ENCODE measurements at regions not wholly inside any gene's neighbourhood (a gene's known extent, or its start where the extent isn't known, plus 50 kb on each side); places are given as distances from the start of the nearest gene placed in this dataset.

DNA sequence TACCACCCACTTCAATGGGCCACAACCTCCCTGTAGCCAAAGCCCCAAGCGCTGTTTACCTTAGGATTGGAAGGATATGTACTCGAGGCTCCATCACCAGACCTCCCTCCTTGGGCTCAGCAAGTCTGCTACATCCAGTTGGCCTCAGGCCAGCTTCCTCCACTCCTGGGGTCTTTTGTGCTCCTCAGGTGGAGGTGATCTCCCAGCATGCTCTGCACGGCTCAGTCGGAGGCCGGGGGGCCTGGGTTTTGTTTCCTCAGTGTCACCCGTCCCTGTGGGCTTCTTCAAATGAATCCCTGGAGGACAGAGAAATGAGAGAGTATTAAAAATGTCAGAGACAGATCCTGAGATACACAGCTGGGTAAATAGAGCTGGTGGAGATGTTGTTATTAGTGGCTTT lies 723.1 kb upstream of the TBX3 start:
- Histone ChIP-seq H3K27me3 (ENCODE audit: control insufficient read depth, insufficient read depth, low read length) (no peaks in the 10 kb centered on the region), H3K36me3 (ENCODE audit: control insufficient read depth, insufficient read depth, low read length) (no peaks in the 10 kb centered on the region), H3K4me3 (ENCODE audit: low read depth, low read length) (no peak overlapping the region)
- no peak for DNase-seq (ENCODE audit: low read depth)
- TF ChIP-seq CTCF (IDR thresholded peaks at IDR 0.05; ENCODE audit: insufficient read depth, low read length, poor library complexity, severe bottlenecking) = no peak

DNA sequence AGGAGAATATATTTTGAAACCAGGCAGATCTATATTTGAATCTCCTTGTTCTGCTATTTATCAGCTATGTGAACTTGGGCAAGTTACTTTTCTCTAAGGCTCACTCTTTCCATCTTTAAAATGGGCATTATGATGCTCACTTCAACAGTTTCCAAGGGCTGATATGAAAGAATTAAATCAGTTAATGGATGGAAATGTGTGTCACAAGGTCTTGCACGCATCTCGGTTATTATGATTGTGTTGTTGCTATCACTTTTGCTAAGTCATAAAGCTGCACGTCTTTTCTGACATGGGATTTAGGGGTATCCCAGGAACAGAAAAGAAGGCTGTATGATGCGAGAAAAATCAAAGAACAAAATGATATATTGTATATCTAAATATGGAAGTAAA lies 721.5 kb upstream of the TBX3 start:
- Histone ChIP-seq H3K27me3 (ENCODE audit: control insufficient read depth, insufficient read depth, low read length) (no peaks in the 10 kb centered on the region), H3K36me3 (ENCODE audit: control insufficient read depth, insufficient read depth, low read length) (no peaks in the 10 kb centered on the region), H3K4me3 (ENCODE audit: low read depth, low read length) (no peak overlapping the region)
- no peak for DNase-seq (ENCODE audit: low read depth)
- no peak for TF ChIP-seq CTCF (IDR thresholded peaks at IDR 0.05; ENCODE audit: insufficient read depth, low read length, poor library complexity, severe bottlenecking)

GRCh38 chr12:115404761-115405470 lies 720.9 kb upstream of the TBX3 start:
- Histone ChIP-seq H3K4me3 (ENCODE audit: low read depth, low read length) (no peak overlapping the region), H3K36me3 (ENCODE audit: control insufficient read depth, insufficient read depth, low read length) (no peaks in the 10 kb centered on the region), H3K27me3 (ENCODE audit: control insufficient read depth, insufficient read depth, low read length) (no peaks in the 10 kb centered on the region)
- TF ChIP-seq CTCF (IDR thresholded peaks at IDR 0.05; ENCODE audit: insufficient read depth, low read length, poor library complexity, severe bottlenecking) = no peak
- DNase-seq (ENCODE audit: low read depth) = peak; percentile 64

- H3K27me3 ChIP-seq (ENCODE audit: control insufficient read depth, insufficient read depth, low read length) = no peaks in the 10 kb centered on the region
- H3K4me3 ChIP-seq (ENCODE audit: low read depth, low read length) = no peak overlapping the region
- no peaks in the 10 kb centered on the region for H3K36me3 ChIP-seq (ENCODE audit: control insufficient read depth, insufficient read depth, low read length)
- DNase-seq (ENCODE audit: low read depth) = no peak
- TF ChIP-seq CTCF (IDR thresholded peaks at IDR 0.05; ENCODE audit: insufficient read depth, low read length, poor library complexity, severe bottlenecking) = no peak
These were observed 719.7 kb upstream of the TBX3 start for GRCh38 chr12:115403689-115404088.

GRCh38 chr12:115403253-115403652 lies 719.3 kb upstream of the TBX3 start:
- DNase-seq (ENCODE audit: low read depth) = no peak
- Histone ChIP-seq H3K27me3 (ENCODE audit: control insufficient read depth, insufficient read depth, low read length) (no peaks in the 10 kb centered on the region), H3K4me3 (ENCODE audit: low read depth, low read length) (no peak overlapping the region), H3K36me3 (ENCODE audit: control insufficient read depth, insufficient read depth, low read length) (no peaks in the 10 kb centered on the region)
- no peak for TF ChIP-seq CTCF (IDR thresholded peaks at IDR 0.05; ENCODE audit: insufficient read depth, low read length, poor library complexity, severe bottlenecking)

Measured in kidney epithelial cell (primary cell).